Peyer's patch (tissue), 4 donors: ENCODE measurements at regions not wholly inside any gene's neighbourhood (a gene's known extent, or its start where the extent isn't known, plus 50 kb on each side); places are given as distances from the start of the nearest gene placed in this dataset.

Experiments used
- DNase-seq, 3 donors: peaks; one replicate each; pipeline ENCODE4 v3.0.0-alpha.2; 2017 to 2019
- H3K27ac ChIP-seq, 4 donors: fragments of 200-600 bp; sonication (generic); one replicate each; pipeline ENCODE4 v1.5.1; 2016 to 2019
- H3K27me3 ChIP-seq, 2 donors: fragments of 200-600 bp; sonication (generic); one replicate each; pipeline ENCODE4 v1.5.1; 2019
- H3K36me3 ChIP-seq, 3 donors: fragments of 200-600 bp; sonication (generic); one replicate each; pipeline ENCODE4 v1.5.1; 2016 to 2019
- H3K4me1 ChIP-seq, 4 donors: fragments of 200-600 bp; sonication (generic); one replicate each; pipeline ENCODE4 v1.5.1; 2016 to 2019
- H3K4me3 ChIP-seq, 4 donors: fragments of 200-600 bp; sonication (generic); 1 replicate in 3 of 4; 2 replicates in 1 of 4; pipeline ENCODE4 v1.5.1; 2016 to 2019; ENCODE audit warnings: mild to moderate bottlenecking in 1 of 4
- H3K9me3 ChIP-seq, 4 donors: fragments of 200-600 bp; sonication (generic); one replicate each; pipeline ENCODE4 v1.5.1; 2016 to 2019; ENCODE audit warnings: mild to moderate bottlenecking in 1 of 4
- POLR2A ChIP-seq, 2 donors: fragments of 450-650 bp; IDR thresholded peaks; one replicate each; pipeline ENCODE4 v1.5.1; 2017; ENCODE audit warnings: antibody characterized with exemption in 2 of 2, mild to moderate bottlenecking in 2 of 2, moderate library complexity in 2 of 2
- TF ChIP-seq, protein P1 (sequence below), 6 experiments: fragments of 450-650 bp in 4 of 6; fragments of 200-600 bp in 2 of 6; sonication (generic) in 1 of 6; IDR thresholded peaks; one replicate each; pipeline ENCODE4 v1.5.1; 2017 to 2019; ENCODE audit warnings: antibody characterized with exemption in 6 of 6, mild to moderate bottlenecking in 3 of 6, moderate library complexity in 1 of 6

DNA sequence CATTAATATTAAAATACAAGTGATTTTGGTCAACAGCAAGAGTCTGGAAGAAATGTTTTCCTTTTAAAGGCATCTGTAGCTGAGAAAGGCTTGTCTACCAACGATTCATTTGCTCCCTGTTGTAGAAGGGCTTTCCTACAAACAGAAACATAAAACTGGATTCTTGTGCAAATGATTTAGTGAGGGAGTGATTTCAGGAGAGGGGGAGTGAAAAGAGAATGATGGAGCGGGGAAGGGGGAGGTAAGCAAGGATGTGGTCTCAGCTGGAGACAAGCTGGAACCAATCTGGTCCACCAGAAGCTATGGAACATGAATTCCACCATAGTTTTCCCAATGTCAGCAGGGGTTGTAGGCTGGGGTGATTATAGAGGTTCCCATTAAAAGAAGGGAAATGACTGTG is 196.3 kb downstream of the FBXO4 start:
- Histone ChIP-seq H3K4me1 (no peaks in the 10 kb centered on the region), H3K27ac (no peak overlapping the region), H3K9me3 (no peaks in the 10 kb centered on the region), H3K27me3 (no peaks in the 10 kb centered on the region), H3K4me3 (no peak overlapping the region), H3K36me3 (no peaks in the 10 kb centered on the region)
- no peak for DNase-seq
- no peak for TF ChIP-seq POLR2A (IDR thresholded peaks at IDR 0.05)
- TF ChIP-seq, protein P1, sequence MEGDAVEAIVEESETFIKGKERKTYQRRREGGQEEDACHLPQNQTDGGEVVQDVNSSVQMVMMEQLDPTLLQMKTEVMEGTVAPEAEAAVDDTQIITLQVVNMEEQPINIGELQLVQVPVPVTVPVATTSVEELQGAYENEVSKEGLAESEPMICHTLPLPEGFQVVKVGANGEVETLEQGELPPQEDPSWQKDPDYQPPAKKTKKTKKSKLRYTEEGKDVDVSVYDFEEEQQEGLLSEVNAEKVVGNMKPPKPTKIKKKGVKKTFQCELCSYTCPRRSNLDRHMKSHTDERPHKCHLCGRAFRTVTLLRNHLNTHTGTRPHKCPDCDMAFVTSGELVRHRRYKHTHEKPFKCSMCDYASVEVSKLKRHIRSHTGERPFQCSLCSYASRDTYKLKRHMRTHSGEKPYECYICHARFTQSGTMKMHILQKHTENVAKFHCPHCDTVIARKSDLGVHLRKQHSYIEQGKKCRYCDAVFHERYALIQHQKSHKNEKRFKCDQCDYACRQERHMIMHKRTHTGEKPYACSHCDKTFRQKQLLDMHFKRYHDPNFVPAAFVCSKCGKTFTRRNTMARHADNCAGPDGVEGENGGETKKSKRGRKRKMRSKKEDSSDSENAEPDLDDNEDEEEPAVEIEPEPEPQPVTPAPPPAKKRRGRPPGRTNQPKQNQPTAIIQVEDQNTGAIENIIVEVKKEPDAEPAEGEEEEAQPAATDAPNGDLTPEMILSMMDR (IDR thresholded peaks at IDR 0.05): no peak

DNA sequence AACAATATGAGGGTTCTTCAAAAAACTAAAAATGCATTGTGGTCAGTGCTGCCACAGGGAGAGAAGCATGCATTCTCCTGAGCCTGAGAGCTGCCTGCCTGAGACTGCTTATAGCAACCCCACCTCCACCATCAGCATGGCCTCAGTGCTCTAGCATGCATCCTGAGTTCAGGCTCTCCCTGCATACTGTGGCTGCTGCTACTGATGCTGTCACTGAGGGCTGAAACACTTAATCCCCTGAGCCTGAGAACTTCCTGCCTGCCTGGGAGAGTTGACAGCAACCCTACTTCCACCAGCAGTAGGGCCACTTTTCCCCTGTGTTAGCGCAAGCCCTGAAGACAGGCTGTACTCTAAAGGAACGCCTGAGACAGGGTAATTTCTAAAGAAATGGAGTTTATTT is 206.0 kb downstream of the FBXO4 start:
- no peaks in the 10 kb centered on the region for H3K36me3 ChIP-seq
- no peaks in the 10 kb centered on the region for H3K4me1 ChIP-seq
- H3K27ac ChIP-seq: no peak overlapping the region
- no peak for DNase-seq
- H3K9me3 ChIP-seq: no peaks in the 10 kb centered on the region
- no peak for TF ChIP-seq POLR2A (IDR thresholded peaks at IDR 0.05)
- TF ChIP-seq, protein P1 (IDR thresholded peaks at IDR 0.05): no peak
- H3K4me3 ChIP-seq: no peak overlapping the region
- no peaks in the 10 kb centered on the region for H3K27me3 ChIP-seq

DNA sequence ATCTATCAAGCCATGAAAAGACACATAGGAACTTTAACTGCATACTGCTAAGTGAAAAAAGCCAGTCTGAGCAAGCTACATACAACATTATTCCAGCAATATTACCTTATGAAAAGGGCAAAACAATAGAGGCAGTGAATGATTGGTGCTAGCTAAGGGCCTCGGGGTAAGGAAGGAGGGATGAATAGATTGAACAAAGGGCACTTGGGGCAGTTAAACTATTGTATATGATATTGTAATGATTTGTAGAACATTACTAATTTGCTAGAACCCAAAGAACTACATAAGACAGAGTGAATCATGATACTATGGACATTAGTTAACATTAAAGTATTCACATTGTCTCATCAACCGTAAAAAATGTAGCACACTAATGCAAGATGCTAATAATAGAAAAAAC is 218.3 kb downstream of the FBXO4 start:
- Histone ChIP-seq H3K9me3 (no peaks in the 10 kb centered on the region), H3K4me1 (no peaks in the 10 kb centered on the region), H3K4me3 (no peak overlapping the region), H3K27ac (no peak overlapping the region), H3K27me3 (no peaks in the 10 kb centered on the region), H3K36me3 (no peaks in the 10 kb centered on the region)
- DNase-seq: no peak
- no peak for TF ChIP-seq POLR2A (IDR thresholded peaks at IDR 0.05)
- TF ChIP-seq, protein P1 (IDR thresholded peaks at IDR 0.05): no peak

DNA sequence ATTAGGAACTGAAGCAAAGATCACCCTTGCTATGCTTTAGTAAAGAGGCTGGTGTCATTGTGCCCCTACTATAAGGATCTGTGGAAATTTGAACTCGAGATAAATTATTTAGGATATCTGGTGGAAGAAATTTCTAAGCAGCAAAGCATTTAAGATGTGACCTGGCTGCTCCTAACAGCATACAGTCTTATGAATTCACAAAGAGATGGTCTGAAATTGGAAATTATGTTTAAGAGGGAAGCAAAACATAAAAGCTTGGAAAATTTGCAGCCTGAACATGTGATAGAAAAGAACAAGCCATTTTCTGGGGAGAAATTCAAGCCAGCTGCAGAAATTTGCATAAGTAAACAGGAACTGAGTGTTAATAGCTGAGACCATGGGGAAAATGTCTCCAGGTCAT is 223.7 kb downstream of the FBXO4 start:
- no peaks in the 10 kb centered on the region for H3K4me1 ChIP-seq
- no peak overlapping the region for H3K4me3 ChIP-seq
- TF ChIP-seq POLR2A (IDR thresholded peaks at IDR 0.05): no peak
- TF ChIP-seq, protein P1 (IDR thresholded peaks at IDR 0.05): no peak
- DNase-seq: no peak
- H3K27me3 ChIP-seq: no peaks in the 10 kb centered on the region
- no peak overlapping the region for H3K27ac ChIP-seq
- peaks cover 0 to 14% (median 7%) of the 10 kb centered on the region in 4 donors for H3K9me3 ChIP-seq
- no peaks in the 10 kb centered on the region for H3K36me3 ChIP-seq

DNA sequence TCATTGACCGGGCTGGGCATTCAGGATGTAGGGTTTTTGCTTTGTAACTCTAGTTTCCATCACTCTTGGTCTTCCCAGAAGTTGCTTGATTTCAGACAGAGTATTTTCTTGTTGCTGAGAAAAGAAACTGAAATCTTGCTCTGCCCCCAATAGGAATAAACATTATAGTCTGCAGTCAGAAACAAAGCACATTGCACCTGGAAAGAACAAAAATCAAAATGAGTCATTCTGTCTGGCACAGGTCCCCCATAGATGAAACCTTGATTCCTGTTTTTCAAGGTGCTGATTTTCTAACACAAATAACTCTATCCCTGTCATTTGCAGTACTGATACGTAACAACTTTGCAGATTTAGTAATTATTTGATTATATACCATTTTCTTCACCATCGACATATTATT is 232.1 kb downstream of the FBXO4 start:
- Histone ChIP-seq H3K36me3 (no peaks in the 10 kb centered on the region), H3K27ac (no peak overlapping the region), H3K9me3 (no peaks in the 10 kb centered on the region), H3K4me3 (no peak overlapping the region), H3K4me1 (no peaks in the 10 kb centered on the region), H3K27me3 (no peaks in the 10 kb centered on the region)
- TF ChIP-seq POLR2A (IDR thresholded peaks at IDR 0.05): no peak
- TF ChIP-seq, protein P1 (IDR thresholded peaks at IDR 0.05): no peak
- DNase-seq: no peak

DNA sequence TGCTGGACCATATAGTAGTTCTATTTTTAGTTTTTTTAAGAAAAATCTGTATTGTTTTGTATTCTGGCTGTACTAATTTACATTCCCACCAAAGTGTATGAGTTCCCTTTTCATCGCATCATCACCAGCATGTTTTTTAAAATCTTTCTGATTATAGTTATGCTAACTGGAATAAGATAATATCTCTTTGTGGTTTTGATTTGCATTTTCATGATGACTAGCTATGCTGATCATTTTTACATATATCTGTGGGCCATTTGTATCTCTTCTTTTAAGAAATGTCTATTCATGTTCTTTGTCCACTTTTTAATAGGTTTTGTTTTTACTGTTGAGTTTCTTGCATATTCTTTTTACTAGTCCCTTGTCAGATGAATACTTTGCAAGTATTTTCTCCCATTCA is 238.0 kb downstream of the FBXO4 start:
- no peaks in the 10 kb centered on the region for H3K27me3 ChIP-seq
- H3K9me3 ChIP-seq: no peaks in the 10 kb centered on the region
- no peak for DNase-seq
- no peak overlapping the region for H3K4me3 ChIP-seq
- no peaks in the 10 kb centered on the region for H3K4me1 ChIP-seq
- H3K27ac ChIP-seq: no peak overlapping the region
- no peak for TF ChIP-seq POLR2A (IDR thresholded peaks at IDR 0.05)
- TF ChIP-seq, protein P1 (IDR thresholded peaks at IDR 0.05): no peak
- H3K36me3 ChIP-seq: no peaks in the 10 kb centered on the region
